Testis (tissue), 2 donors: ENCODE measurements at regions not wholly inside any gene's neighbourhood (a gene's known extent, or its start where the extent isn't known, plus 50 kb on each side); places are given as distances from the start of the nearest gene placed in this dataset.

Experiments used
- POLR2A ChIP-seq: fragments of 450-650 bp; IDR thresholded peaks from one replicate; pipeline ENCODE4 v1.6.1; 2017; ENCODE audit warnings: antibody characterized with exemption, mild to moderate bottlenecking, moderate library complexity
- TF ChIP-seq, protein P1 (sequence below), 3 experiments: fragments of 450-650 bp in 2 of 3; fragments of 200-600 bp in 1 of 3; sonication (generic) in 1 of 3; IDR thresholded peaks; one replicate each; pipeline ENCODE4 v1.5.1; 2016 to 2019; ENCODE audit warnings: antibody characterized with exemption in 3 of 3, mild to moderate bottlenecking in 2 of 3, moderate library complexity in 1 of 3

- TF ChIP-seq, protein P1, sequence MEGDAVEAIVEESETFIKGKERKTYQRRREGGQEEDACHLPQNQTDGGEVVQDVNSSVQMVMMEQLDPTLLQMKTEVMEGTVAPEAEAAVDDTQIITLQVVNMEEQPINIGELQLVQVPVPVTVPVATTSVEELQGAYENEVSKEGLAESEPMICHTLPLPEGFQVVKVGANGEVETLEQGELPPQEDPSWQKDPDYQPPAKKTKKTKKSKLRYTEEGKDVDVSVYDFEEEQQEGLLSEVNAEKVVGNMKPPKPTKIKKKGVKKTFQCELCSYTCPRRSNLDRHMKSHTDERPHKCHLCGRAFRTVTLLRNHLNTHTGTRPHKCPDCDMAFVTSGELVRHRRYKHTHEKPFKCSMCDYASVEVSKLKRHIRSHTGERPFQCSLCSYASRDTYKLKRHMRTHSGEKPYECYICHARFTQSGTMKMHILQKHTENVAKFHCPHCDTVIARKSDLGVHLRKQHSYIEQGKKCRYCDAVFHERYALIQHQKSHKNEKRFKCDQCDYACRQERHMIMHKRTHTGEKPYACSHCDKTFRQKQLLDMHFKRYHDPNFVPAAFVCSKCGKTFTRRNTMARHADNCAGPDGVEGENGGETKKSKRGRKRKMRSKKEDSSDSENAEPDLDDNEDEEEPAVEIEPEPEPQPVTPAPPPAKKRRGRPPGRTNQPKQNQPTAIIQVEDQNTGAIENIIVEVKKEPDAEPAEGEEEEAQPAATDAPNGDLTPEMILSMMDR (IDR thresholded peaks at IDR 0.05): no peak
- TF ChIP-seq POLR2A: no peak
Measured at GRCh38 chr2:158903711-158904405, 64.6 kb upstream of the TANC1 start.
